GM19397 (cell line): ENCODE measurements at regions not wholly inside any gene's neighbourhood (a gene's known extent, or its start where the extent isn't known, plus 50 kb on each side); places are given as distances from the start of the nearest gene placed in this dataset.
"Not testable (repeated sequence)": the region's sequence is repeated elsewhere in the genome, so short reads cannot be mapped to it uniquely, and the experiment has no call there.

Source experiments
- ATAC-seq: cut with Tn5 transposase; IDR thresholded peaks from one replicate; pipeline ENCODE4 v1.9.1; 2021; ENCODE audit warnings: mild to moderate bottlenecking, moderate library complexity; ENCODE audit not compliant: unreplicated experiment

- ATAC-seq: no peak
Observed at GRCh38 chr3:11739706-11740105, 96.0 kb upstream of the VGLL4 start.

- no peak for ATAC-seq
Observed at GRCh38 chr3:11739123-11739522, 95.4 kb upstream of the VGLL4 start.

GRCh38 chr3:11737742-11738141 lies 94.0 kb upstream of the VGLL4 start:
- ATAC-seq: no peak

- no peak for ATAC-seq
Observed at GRCh38 chr3:11736136-11736833, 92.6 kb upstream of the VGLL4 start.

GRCh38 chr3:11735638-11736037 lies 91.9 kb upstream of the VGLL4 start:
- no peak for ATAC-seq

GRCh38 chr3:11735111-11735510 lies 91.4 kb upstream of the VGLL4 start:
- not testable (repeated sequence) for ATAC-seq

GRCh38 chr3:11733914-11734313 lies 90.2 kb upstream of the VGLL4 start:
- ATAC-seq: no peak

GRCh38 chr3:11727207-11727606 lies 83.5 kb upstream of the VGLL4 start:
- no peak for ATAC-seq

GRCh38 chr3:11726146-11726545 lies 82.4 kb upstream of the VGLL4 start:
- no peak for ATAC-seq

- not testable (repeated sequence) for ATAC-seq
Observed at GRCh38 chr3:11725340-11725641, 81.6 kb upstream of the VGLL4 start.

GRCh38 chr3:11724615-11725339 lies 81.1 kb upstream of the VGLL4 start:
- no peak for ATAC-seq

GRCh38 chr3:11721479-11721878 lies 77.8 kb upstream of the VGLL4 start:
- no peak for ATAC-seq

- no peak for ATAC-seq
Observed at GRCh38 chr3:11720917-11721411, 77.2 kb upstream of the VGLL4 start.

- ATAC-seq: peak; percentile 26
Observed at GRCh38 chr3:11720304-11720898, 76.7 kb upstream of the VGLL4 start.

- ATAC-seq: peak; percentile 53
Observed at GRCh38 chr3:11719406-11720303, 75.9 kb upstream of the VGLL4 start.

GRCh38 chr3:11718637-11719405 lies 75.1 kb upstream of the VGLL4 start:
- ATAC-seq: peak; percentile 30

GRCh38 chr3:11717768-11718636 lies 74.3 kb upstream of the VGLL4 start:
- ATAC-seq: peak; percentile 18

- ATAC-seq: no peak
Observed at GRCh38 chr3:11717301-11717700, 73.6 kb upstream of the VGLL4 start.

- ATAC-seq: no peak
Observed at GRCh38 chr3:11716573-11717290, 73.0 kb upstream of the VGLL4 start.
